HEK293 (cell line): ENCODE measurements at regions not wholly inside any gene's neighbourhood (a gene's known extent, or its start where the extent isn't known, plus 50 kb on each side); places are given as distances from the start of the nearest gene placed in this dataset.

Experiments used
- CTCF ChIA-PET: fragments of 350-600 bp; formaldehyde crosslinking; extraction: SDS; loops from one replicate; lab custom pipeline; 2021; ENCODE audit warnings: antibody characterized with exemption; lab: Yijun Ruan, JAX
- POLR2A ChIA-PET: fragments of 300-600 bp; formaldehyde crosslinking; extraction: SDS; loops from one replicate; lab custom pipeline; 2020; ENCODE audit warnings: antibody characterized with exemption, inconsistent platforms; lab: Yijun Ruan, JAX
- H3K27ac ChIP-seq: fragments of 200-500 bp; sonication (Bioruptor generic); 2 replicates; pipeline ENCODE4 v1.5.1; 2014; ENCODE audit warnings: low read depth, low read length, control low read depth, inconsistent platforms; ENCODE audit errors: extremely low read depth
- H3K36me3 ChIP-seq, 2 experiments: fragments of 200-500 bp in 1 of 2; sonication (Bioruptor generic) in 1 of 2; 1 replicate in 1 of 2; 2 replicates in 1 of 2; pipeline ENCODE4 v1.5.1; 2014 to 2017; ENCODE audit warnings: inconsistent platforms in 2 of 2, low read length in 2 of 2; ENCODE audit not compliant: control insufficient read depth in 2 of 2, insufficient read depth in 1 of 2
- H3K4me1 ChIP-seq: fragments of 200-500 bp; sonication (Bioruptor generic); 2 replicates; pipeline ENCODE4 v1.5.1; 2014; ENCODE audit warnings: mild to moderate bottlenecking, low read length, inconsistent platforms; ENCODE audit not compliant: control insufficient read depth, insufficient read depth
- H3K4me3 ChIP-seq: 2 replicates; pipeline ENCODE4 v1.5.1; 2011; ENCODE audit warnings: low read depth, mild to moderate bottlenecking, control low read depth, low read length, moderate library complexity
- H3K9me3 ChIP-seq: fragments of 200-500 bp; sonication (Bioruptor generic); 2 replicates; pipeline ENCODE4 v1.5.1; 2014; ENCODE audit warnings: low read depth, low read length, inconsistent platforms; ENCODE audit not compliant: control insufficient read depth, insufficient read depth
- EGR2 ChIP-seq: fragments of 450-650 bp; formaldehyde crosslinking; IDR thresholded peaks from 2 replicates; pipeline ENCODE4 v1.5.1; 2016; ENCODE audit warnings: low read depth, missing biosample characterization, missing genetic modification characterization
- OSR2 ChIP-seq: fragments of 450-650 bp; formaldehyde crosslinking; IDR thresholded peaks from 2 replicates; pipeline ENCODE4 v1.5.1; 2016; ENCODE audit warnings: missing biosample characterization, missing genetic modification characterization
- SCRT2 ChIP-seq: fragments of 450-650 bp; formaldehyde crosslinking; IDR thresholded peaks from 2 replicates; pipeline ENCODE4 v1.5.1; 2016; ENCODE audit warnings: missing biosample characterization, missing genetic modification characterization
- ZFP3 ChIP-seq: fragments of 450-650 bp; formaldehyde crosslinking; IDR thresholded peaks from 2 replicates; pipeline ENCODE4 v1.5.1; 2016; ENCODE audit warnings: low read depth, missing biosample characterization, missing genetic modification characterization
- ZFP37 ChIP-seq: fragments of 450-650 bp; formaldehyde crosslinking; IDR thresholded peaks from 2 replicates; pipeline ENCODE4 v1.5.1; 2016; ENCODE audit warnings: missing biosample characterization, missing genetic modification characterization
- ZFP69B ChIP-seq: fragments of 450-650 bp; formaldehyde crosslinking; IDR thresholded peaks from 2 replicates; pipeline ENCODE4 v1.5.1; 2016; ENCODE audit warnings: missing biosample characterization, missing genetic modification characterization
- ZIC2 ChIP-seq: fragments of 450-650 bp; formaldehyde crosslinking; IDR thresholded peaks from 2 replicates; pipeline ENCODE4 v1.5.1; 2016; ENCODE audit warnings: missing biosample characterization, missing genetic modification characterization
- ZNF211 ChIP-seq: fragments of 450-650 bp; formaldehyde crosslinking; IDR thresholded peaks from 2 replicates; pipeline ENCODE4 v1.5.1; 2016; ENCODE audit warnings: low read depth, missing biosample characterization, missing genetic modification characterization
- ZNF26 ChIP-seq: fragments of 450-650 bp; formaldehyde crosslinking; IDR thresholded peaks from 2 replicates; pipeline ENCODE4 v1.5.1; 2016; ENCODE audit warnings: missing biosample characterization, missing genetic modification characterization
- ZNF274 ChIP-seq, 2 experiments: fragments of 200-500 bp in 1 of 2; fragments of 450-650 bp in 1 of 2; sonication (Bioruptor generic) in 1 of 2; formaldehyde crosslinking in 1 of 2; IDR thresholded peaks; 2 replicates each; pipeline versions ENCODE4 v1.5.1 to v1.6.1; 2014 to 2016; ENCODE audit warnings: borderline replicate concordance in 1 of 2, inconsistent platforms in 1 of 2, low read length in 1 of 2, missing biosample characterization in 1 of 2, missing genetic modification characterization in 1 of 2
- ZNF335 ChIP-seq: fragments of 450-650 bp; formaldehyde crosslinking; conservative IDR thresholded peaks from 2 replicates; pipeline ENCODE4 v1.5.1; 2016; ENCODE audit warnings: missing biosample characterization, missing genetic modification characterization
- ZNF423 ChIP-seq: fragments of 450-650 bp; formaldehyde crosslinking; IDR thresholded peaks from 2 replicates; pipeline ENCODE4 v1.5.1; 2016; ENCODE audit warnings: missing biosample characterization, missing genetic modification characterization
- ZNF510 ChIP-seq: fragments of 450-650 bp; formaldehyde crosslinking; IDR thresholded peaks from 2 replicates; pipeline ENCODE4 v1.5.1; 2018; ENCODE audit warnings: mild to moderate bottlenecking, missing genetic modification characterization, missing biosample characterization; ENCODE audit not compliant: insufficient replicate concordance
- ZNF621 ChIP-seq: fragments of 450-650 bp; formaldehyde crosslinking; IDR thresholded peaks from 2 replicates; pipeline ENCODE4 v1.5.1; 2017; ENCODE audit warnings: missing biosample characterization, missing genetic modification characterization
- ZNF626 ChIP-seq: fragments of 450-650 bp; sonication (Bioruptor Pico); formaldehyde crosslinking; IDR thresholded peaks from 2 replicates; pipeline ENCODE4 v1.5.1; 2018; ENCODE audit warnings: missing biosample characterization, missing genetic modification characterization, inconsistent platforms
- ZNF658 ChIP-seq: fragments of 450-650 bp; formaldehyde crosslinking; IDR thresholded peaks from 2 replicates; pipeline ENCODE4; 2016; ENCODE audit warnings: missing biosample characterization, missing genetic modification characterization
- ZNF664 ChIP-seq: fragments of 450-650 bp; formaldehyde crosslinking; IDR thresholded peaks from 2 replicates; pipeline ENCODE4 v1.5.1; 2016; ENCODE audit warnings: missing biosample characterization, missing genetic modification characterization
- ZNF701 ChIP-seq: fragments of 450-650 bp; formaldehyde crosslinking; IDR thresholded peaks from 2 replicates; pipeline ENCODE4 v1.5.1; 2016; ENCODE audit warnings: missing biosample characterization, missing genetic modification characterization
- ZNF747 ChIP-seq: fragments of 450-650 bp; formaldehyde crosslinking; IDR thresholded peaks from 2 replicates; pipeline ENCODE4 v1.5.1; 2016; ENCODE audit warnings: missing biosample characterization, missing genetic modification characterization
- ZNF791 ChIP-seq: fragments of 450-650 bp; formaldehyde crosslinking; IDR thresholded peaks from 2 replicates; pipeline ENCODE4 v1.5.1; 2016; ENCODE audit warnings: missing biosample characterization, missing genetic modification characterization
- ZSCAN5A ChIP-seq: fragments of 450-650 bp; formaldehyde crosslinking; IDR thresholded peaks from 2 replicates; pipeline ENCODE4 v1.5.1; 2016; ENCODE audit warnings: missing biosample characterization, missing genetic modification characterization
- TF ChIP-seq, protein P1 (sequence below): fragments of 450-650 bp; formaldehyde crosslinking; IDR thresholded peaks from 2 replicates; pipeline ENCODE4 v1.5.1; 2016; ENCODE audit warnings: missing biosample characterization, missing genetic modification characterization
- TF ChIP-seq, protein P2 (sequence below): fragments of 450-650 bp; formaldehyde crosslinking; IDR thresholded peaks from 2 replicates; pipeline ENCODE4 v1.5.1; 2017; ENCODE audit warnings: missing biosample characterization, missing genetic modification characterization
- TF ChIP-seq, protein P3 (sequence below): fragments of 450-650 bp; formaldehyde crosslinking; IDR thresholded peaks from 2 replicates; pipeline ENCODE4 v1.5.1; 2016; ENCODE audit warnings: missing biosample characterization, missing genetic modification characterization
- TF ChIP-seq, protein P4 (sequence below): fragments of 450-650 bp; formaldehyde crosslinking; IDR thresholded peaks from 2 replicates; pipeline ENCODE4 v1.5.1; 2016; ENCODE audit warnings: missing biosample characterization, missing genetic modification characterization

DNA sequence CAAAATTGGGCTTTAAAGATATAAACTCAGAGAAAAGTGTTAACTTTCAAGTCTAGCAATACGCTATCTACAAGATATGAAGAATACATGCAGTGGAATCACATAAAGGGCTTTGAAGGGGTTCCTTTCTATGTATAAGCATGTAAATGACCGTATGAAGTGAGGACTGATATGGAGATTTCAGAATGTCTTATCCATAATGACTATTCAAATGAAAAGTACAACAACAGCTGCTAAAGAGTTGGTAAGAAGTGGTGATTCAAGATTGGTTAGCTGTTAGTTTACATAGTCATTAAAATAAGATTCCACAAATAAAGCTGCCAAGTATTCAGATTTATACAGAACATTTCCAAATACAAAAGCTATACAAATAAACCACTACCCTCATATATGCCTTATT is 153.4 kb upstream of the STARD13 start (continued):
- TF ChIP-seq ZNF26 (tag by site-specific recombination) (no peak), ZNF626 (tag by site-specific recombination) (no peak), ZFP3 (no peak), ZNF791 (no peak), ZFP69B (tag by site-specific recombination) (no peak), ZNF658 (no peak), SCRT2 (tag by site-specific recombination) (no peak), ZNF621 (tag by site-specific recombination) (no peak), ZNF701 (tag by site-specific recombination) (no peak), ZSCAN5A (tag by site-specific recombination) (no peak)

GRCh38 chr13:33441015-33441414 is 155.5 kb upstream of the STARD13 start:
- H3K9me3 ChIP-seq, result no peaks in the 10 kb centered on the region
- POLR2A ChIA-PET, result no interaction called here
- no peak overlapping the region for H3K4me3 ChIP-seq
- TF ChIP-seq ZFP37 (tag by site-specific recombination), result no peak
- TF ChIP-seq, protein P1, sequence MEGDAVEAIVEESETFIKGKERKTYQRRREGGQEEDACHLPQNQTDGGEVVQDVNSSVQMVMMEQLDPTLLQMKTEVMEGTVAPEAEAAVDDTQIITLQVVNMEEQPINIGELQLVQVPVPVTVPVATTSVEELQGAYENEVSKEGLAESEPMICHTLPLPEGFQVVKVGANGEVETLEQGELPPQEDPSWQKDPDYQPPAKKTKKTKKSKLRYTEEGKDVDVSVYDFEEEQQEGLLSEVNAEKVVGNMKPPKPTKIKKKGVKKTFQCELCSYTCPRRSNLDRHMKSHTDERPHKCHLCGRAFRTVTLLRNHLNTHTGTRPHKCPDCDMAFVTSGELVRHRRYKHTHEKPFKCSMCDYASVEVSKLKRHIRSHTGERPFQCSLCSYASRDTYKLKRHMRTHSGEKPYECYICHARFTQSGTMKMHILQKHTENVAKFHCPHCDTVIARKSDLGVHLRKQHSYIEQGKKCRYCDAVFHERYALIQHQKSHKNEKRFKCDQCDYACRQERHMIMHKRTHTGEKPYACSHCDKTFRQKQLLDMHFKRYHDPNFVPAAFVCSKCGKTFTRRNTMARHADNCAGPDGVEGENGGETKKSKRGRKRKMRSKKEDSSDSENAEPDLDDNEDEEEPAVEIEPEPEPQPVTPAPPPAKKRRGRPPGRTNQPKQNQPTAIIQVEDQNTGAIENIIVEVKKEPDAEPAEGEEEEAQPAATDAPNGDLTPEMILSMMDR (tag by site-specific recombination), result peak; percentile 52
- TF ChIP-seq, all 188 proteins: peak for 1
- CTCF ChIA-PET, result no interaction called here
- H3K27ac ChIP-seq, result no peak overlapping the region
- no peaks in the 10 kb centered on the region for H3K36me3 ChIP-seq
- no peaks in the 10 kb centered on the region for H3K4me1 ChIP-seq

DNA sequence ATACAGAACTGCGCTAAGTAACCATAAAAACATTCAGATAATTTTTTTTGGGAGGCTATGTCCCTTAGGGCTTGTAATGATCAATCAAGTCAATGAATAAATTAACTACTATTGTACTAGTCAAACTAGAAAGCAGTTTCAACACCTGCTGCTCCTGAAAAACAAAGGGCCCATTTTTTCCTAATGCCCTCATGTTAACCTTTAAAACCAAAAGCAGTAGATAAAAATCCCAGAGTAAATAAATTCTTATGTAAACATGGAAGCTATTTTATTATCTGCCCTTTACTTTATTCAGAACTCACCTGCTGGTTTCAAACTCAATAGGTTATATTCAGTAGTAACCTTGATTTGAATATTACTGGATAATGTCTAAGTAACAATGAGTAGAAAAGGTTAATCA is 159.5 kb upstream of the STARD13 start:
- no peak for TF ChIP-seq ZNF423 (tag by site-specific recombination)
- TF ChIP-seq OSR2 (tag by site-specific recombination), result no peak
- TF ChIP-seq, protein P2, sequence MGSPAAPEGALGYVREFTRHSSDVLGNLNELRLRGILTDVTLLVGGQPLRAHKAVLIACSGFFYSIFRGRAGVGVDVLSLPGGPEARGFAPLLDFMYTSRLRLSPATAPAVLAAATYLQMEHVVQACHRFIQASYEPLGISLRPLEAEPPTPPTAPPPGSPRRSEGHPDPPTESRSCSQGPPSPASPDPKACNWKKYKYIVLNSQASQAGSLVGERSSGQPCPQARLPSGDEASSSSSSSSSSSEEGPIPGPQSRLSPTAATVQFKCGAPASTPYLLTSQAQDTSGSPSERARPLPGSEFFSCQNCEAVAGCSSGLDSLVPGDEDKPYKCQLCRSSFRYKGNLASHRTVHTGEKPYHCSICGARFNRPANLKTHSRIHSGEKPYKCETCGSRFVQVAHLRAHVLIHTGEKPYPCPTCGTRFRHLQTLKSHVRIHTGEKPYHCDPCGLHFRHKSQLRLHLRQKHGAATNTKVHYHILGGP, result peak; percentile 52; the same call in 1 of the 2 replicates
- no peak for TF ChIP-seq ZNF211 (tag by site-specific recombination)
- no peak for TF ChIP-seq ZIC2 (tag by site-specific recombination)
- no peak for TF ChIP-seq EGR2 (tag by site-specific recombination)
- TF ChIP-seq, protein P3, sequence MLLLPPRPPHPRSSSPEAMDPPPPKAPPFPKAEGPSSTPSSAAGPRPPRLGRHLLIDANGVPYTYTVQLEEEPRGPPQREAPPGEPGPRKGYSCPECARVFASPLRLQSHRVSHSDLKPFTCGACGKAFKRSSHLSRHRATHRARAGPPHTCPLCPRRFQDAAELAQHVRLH, result no peak
- TF ChIP-seq ZNF510 (tag by site-specific recombination), result no peak
- TF ChIP-seq ZNF664 (tag by site-specific recombination), result peak; percentile 11; the same call in 1 of the 2 replicates
- TF ChIP-seq ZNF335, result no peak
- TF ChIP-seq ZNF26 (tag by site-specific recombination), result no peak
- TF ChIP-seq ZNF747 (tag by site-specific recombination), result no peak
- no peak for TF ChIP-seq ZNF274 (IDR thresholded peaks at IDR 0.05; ENCODE audit: low read length)
- no peak for TF ChIP-seq ZNF274 (tag by site-specific recombination; IDR thresholded peaks at IDR 0.05; ENCODE audit: borderline replicate concordance)
- TF ChIP-seq, protein P4, sequence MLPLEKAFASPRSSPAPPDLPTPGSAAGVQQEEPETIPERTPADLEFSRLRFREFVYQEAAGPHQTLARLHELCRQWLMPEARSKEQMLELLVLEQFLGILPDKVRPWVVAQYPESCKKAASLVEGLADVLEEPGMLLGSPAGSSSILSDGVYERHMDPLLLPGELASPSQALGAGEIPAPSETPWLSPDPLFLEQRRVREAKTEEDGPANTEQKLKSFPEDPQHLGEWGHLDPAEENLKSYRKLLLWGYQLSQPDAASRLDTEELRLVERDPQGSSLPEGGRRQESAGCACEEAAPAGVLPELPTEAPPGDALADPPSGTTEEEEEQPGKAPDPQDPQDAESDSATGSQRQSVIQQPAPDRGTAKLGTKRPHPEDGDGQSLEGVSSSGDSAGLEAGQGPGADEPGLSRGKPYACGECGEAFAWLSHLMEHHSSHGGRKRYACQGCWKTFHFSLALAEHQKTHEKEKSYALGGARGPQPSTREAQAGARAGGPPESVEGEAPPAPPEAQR (tag by site-specific recombination), result no peak
- Histone ChIP-seq H3K9me3 (no peaks in the 10 kb centered on the region), H3K4me1 (no peaks in the 10 kb centered on the region), H3K27ac (no peak overlapping the region), H3K4me3 (no peak overlapping the region), H3K36me3 (no peaks in the 10 kb centered on the region)
- ChIA-PET CTCF (no interaction called here), POLR2A (no interaction called here)
